DMS79 (cell line): ENCODE measurements at regions not wholly inside any gene's neighbourhood (a gene's known extent, or its start where the extent isn't known, plus 50 kb on each side); places are given as distances from the start of the nearest gene placed in this dataset.

Source experiments
- DNase-seq: peaks from one replicate; lab custom pipeline; 2025; lab: John Stamatoyannopoulos, UW

GRCh38 chr9:113646946-113647914 lies 183.7 kb downstream of the RGS3 start:
- no peak for DNase-seq

- no peak for DNase-seq
Measured at GRCh38 chr9:113648048-113648447, 184.5 kb downstream of the RGS3 start.

GRCh38 chr9:113648586-113648985 lies 185.1 kb downstream of the RGS3 start:
- no peak for DNase-seq

GRCh38 chr9:113649054-113649453 lies 185.5 kb downstream of the RGS3 start:
- DNase-seq: peak; percentile 75

- no peak for DNase-seq
Measured at GRCh38 chr9:113649855-113650206, 186.3 kb downstream of the RGS3 start.

- peak; percentile 80 for DNase-seq
Measured at GRCh38 chr9:113650207-113651131, 186.9 kb downstream of the RGS3 start.

- DNase-seq: no peak
Measured at GRCh38 chr9:113651896-113652295, 188.4 kb downstream of the RGS3 start.

- no peak for DNase-seq
Measured at GRCh38 chr9:113652355-113653152, 189.0 kb downstream of the RGS3 start.

- DNase-seq: no peak
Measured at GRCh38 chr9:113653746-113654604, 190.4 kb downstream of the RGS3 start.

GRCh38 chr9:113654605-113655428 lies 191.3 kb downstream of the RGS3 start:
- no peak for DNase-seq

GRCh38 chr9:113656771-113657670 lies 193.5 kb downstream of the RGS3 start:
- no peak for DNase-seq

- peak; percentile 55 for DNase-seq
Measured at GRCh38 chr9:113657765-113658544, 194.4 kb downstream of the RGS3 start.

GRCh38 chr9:113658545-113658895 lies 195.0 kb downstream of the RGS3 start:
- no peak for DNase-seq

- DNase-seq: no peak
Measured at GRCh38 chr9:113659039-113659438, 195.5 kb downstream of the RGS3 start.

GRCh38 chr9:113659740-113660139 lies 196.2 kb downstream of the RGS3 start:
- DNase-seq: no peak

- DNase-seq: no peak
Measured at GRCh38 chr9:113660196-113660595, 196.7 kb downstream of the RGS3 start.

GRCh38 chr9:113661074-113661473 lies 197.5 kb downstream of the RGS3 start:
- no peak for DNase-seq

GRCh38 chr9:113664181-113664875 lies 200.8 kb downstream of the RGS3 start:
- DNase-seq: no peak
